Activated CD4-positive, alpha-beta T cell treated with anti-CD3 and anti-CD28 coated beads for 36 hours (primary cell): ENCODE measurements at regions not wholly inside any gene's neighbourhood (a gene's known extent, or its start where the extent isn't known, plus 50 kb on each side); places are given as distances from the start of the nearest gene placed in this dataset.

Experiments used
- ATAC-seq: fragments of 200-7000 bp; cut with Tn5 transposase; one replicate; pipeline ENCODE4 v1.10.0; 2021; ENCODE audit warnings: mild to moderate bottlenecking, moderate library complexity
- CTCF ChIA-PET: fragments of 350-600 bp; sonication (Branson Sonifier 250); formaldehyde crosslinking; loops from one replicate; lab custom pipeline; 2021; ENCODE audit warnings: antibody characterized with exemption; lab: Charles Lee
- POLR2A ChIA-PET: fragments of 350-600 bp; sonication (Branson Sonifier 250); formaldehyde crosslinking; loops from one replicate; lab custom pipeline; 2021; ENCODE audit warnings: antibody characterized with exemption, inconsistent platforms; lab: Charles Lee
- DNase-seq: peaks from one replicate; pipeline ENCODE4 v3.0.0-alpha.2; 2020
- H3K27ac Mint-ChIP-seq: one replicate; pipeline ENCODE4 v1.8.0; 2021; ENCODE audit warnings: mixed read lengths
- H3K27me3 Mint-ChIP-seq: one replicate; pipeline ENCODE4 v1.8.0; 2021; ENCODE audit warnings: mixed read lengths
- H3K36me3 Mint-ChIP-seq: one replicate; pipeline ENCODE4 v1.8.0; 2021; ENCODE audit warnings: low read depth, mixed read lengths
- H3K4me1 Mint-ChIP-seq: one replicate; pipeline ENCODE4 v1.8.0; 2021; ENCODE audit warnings: mixed read lengths
- H3K4me3 Mint-ChIP-seq: one replicate; pipeline ENCODE4 v1.8.0; 2021; ENCODE audit warnings: mild to moderate bottlenecking, moderate library complexity, mixed read lengths
- H3K9me3 Mint-ChIP-seq: one replicate; pipeline ENCODE4 v1.8.0; 2021; ENCODE audit warnings: low read depth, mixed read lengths
- intact Hi-C, 2 experiments: fragments of 100-400 bp; cut with DNase I in 1 of 2; cut with micrococcal nuclease in 1 of 2; formaldehyde crosslinking; loops; one replicate each; pipeline versions ENCODE4 v1.14.2 to v1.15.1; 2022 to 2024; cut with DNase I, micrococcal nuclease

DNA sequence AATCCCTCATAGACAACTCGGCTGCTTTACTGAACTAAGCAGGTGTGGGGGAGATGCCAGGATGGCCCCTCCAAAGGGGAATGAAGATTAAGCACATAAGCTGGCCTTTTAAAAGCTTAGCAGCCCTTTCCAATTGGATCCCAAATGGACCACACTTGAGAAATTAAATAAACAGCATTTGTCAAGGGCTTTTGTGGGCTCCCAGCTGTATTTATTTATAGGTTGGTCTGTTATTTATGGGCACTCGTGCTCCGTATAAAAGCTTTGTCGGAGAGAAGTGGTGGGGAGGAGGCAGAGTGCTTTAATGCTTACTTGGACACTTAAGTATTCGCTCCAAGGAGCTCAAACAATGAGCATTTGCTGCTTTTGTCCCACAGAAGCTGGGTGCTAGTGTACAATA is 580.2 kb downstream of the MED13L start:
- ATAC-seq (no peak), DNase-seq (no peak)
- Mint-ChIP-seq H3K9me3 (peaks cover 9% of the 10 kb centered on the region), H3K27me3 (peaks cover 9% of the 10 kb centered on the region), H3K4me3 (no peak overlapping the region), H3K36me3 (no peaks in the 10 kb centered on the region), H3K27ac (no peak overlapping the region), H3K4me1 (no peaks in the 10 kb centered on the region)
- intact Hi-C loops: no loop called here
- ChIA-PET CTCF (no interaction called here), POLR2A (no interaction called here)

DNA sequence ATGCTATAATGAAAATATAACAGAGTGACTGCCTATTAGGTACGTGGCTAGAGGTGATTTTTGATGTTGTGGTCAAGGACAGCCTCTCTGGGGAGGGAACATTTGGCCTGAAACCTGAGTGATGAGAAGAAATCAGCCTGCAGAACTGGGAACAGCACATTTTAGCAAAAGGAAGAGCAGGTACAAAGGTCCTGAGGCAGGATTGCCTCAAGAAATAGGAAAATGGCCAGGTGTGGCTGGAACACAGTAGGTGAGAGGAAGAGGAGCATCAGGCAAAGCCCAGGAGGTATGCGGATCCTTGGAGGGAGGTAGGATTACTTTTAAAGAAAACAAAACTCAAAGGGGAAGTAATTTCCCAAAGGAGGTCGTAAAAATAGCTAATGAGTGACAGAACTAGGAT is 582.9 kb downstream of the MED13L start:
- ChIA-PET POLR2A (no interaction called here), CTCF (no interaction called here)
- Mint-ChIP-seq H3K4me3 (no peak overlapping the region), H3K9me3 (peaks cover 2% of the 10 kb centered on the region), H3K4me1 (no peaks in the 10 kb centered on the region), H3K27me3 (peaks cover 7% of the 10 kb centered on the region), H3K36me3 (no peaks in the 10 kb centered on the region), H3K27ac (no peak overlapping the region)
- ATAC-seq (no peak), DNase-seq (no peak)
- intact Hi-C loops: no loop called here

- Mint-ChIP-seq H3K36me3 (no peaks in the 10 kb centered on the region), H3K4me1 (no peaks in the 10 kb centered on the region), H3K9me3 (peaks cover 2% of the 10 kb centered on the region), H3K4me3 (no peak overlapping the region), H3K27ac (no peak overlapping the region), H3K27me3 (peaks cover 7% of the 10 kb centered on the region)
- ATAC-seq (no peak), DNase-seq (no peak)
- intact Hi-C loops: no loop called here
- ChIA-PET POLR2A (no interaction called here), CTCF (no interaction called here)
These were observed 583.5 kb downstream of the MED13L start for GRCh38 chr12:115693970-115694369.

- Mint-ChIP-seq H3K27ac (no peak overlapping the region), H3K4me1 (no peaks in the 10 kb centered on the region), H3K36me3 (no peaks in the 10 kb centered on the region), H3K9me3 (no peaks in the 10 kb centered on the region), H3K4me3 (no peak overlapping the region), H3K27me3 (peaks cover 7% of the 10 kb centered on the region)
- ChIA-PET POLR2A (no interaction called here), CTCF (no interaction called here)
- no peak for ATAC-seq
- intact Hi-C loops: no loop called here
- no peak for DNase-seq
These were observed 586.4 kb downstream of the MED13L start for GRCh38 chr12:115691123-115691522.

DNA sequence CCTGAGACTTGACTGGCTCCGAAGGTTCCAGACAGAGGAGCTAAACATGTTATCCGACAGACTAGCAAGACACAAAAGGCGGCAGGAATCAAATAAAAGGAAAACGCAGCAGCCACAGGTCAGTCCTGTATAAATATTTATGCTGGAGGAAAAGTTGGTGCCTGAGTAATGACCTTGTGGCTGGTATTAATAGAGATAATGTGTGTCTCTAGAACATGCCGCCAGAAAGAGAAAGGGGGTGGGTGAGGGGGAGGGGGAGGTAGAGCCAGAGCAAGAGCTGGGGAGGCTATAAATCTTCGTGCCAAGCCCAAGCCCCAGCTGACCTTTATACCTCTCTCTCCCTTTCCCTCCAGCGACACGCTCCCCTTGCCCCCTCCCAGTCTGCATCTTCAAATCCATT is 590.4 kb downstream of the MED13L start:
- Mint-ChIP-seq H3K4me1 (no peaks in the 10 kb centered on the region), H3K4me3 (no peak overlapping the region), H3K36me3 (no peaks in the 10 kb centered on the region), H3K27me3 (peaks cover 2% of the 10 kb centered on the region), H3K27ac (no peak overlapping the region), H3K9me3 (peaks cover 2% of the 10 kb centered on the region)
- DNase-seq (no peak), ATAC-seq (no peak)
- intact Hi-C loops: no loop called here
- ChIA-PET CTCF (no interaction called here), POLR2A (no interaction called here)

DNA sequence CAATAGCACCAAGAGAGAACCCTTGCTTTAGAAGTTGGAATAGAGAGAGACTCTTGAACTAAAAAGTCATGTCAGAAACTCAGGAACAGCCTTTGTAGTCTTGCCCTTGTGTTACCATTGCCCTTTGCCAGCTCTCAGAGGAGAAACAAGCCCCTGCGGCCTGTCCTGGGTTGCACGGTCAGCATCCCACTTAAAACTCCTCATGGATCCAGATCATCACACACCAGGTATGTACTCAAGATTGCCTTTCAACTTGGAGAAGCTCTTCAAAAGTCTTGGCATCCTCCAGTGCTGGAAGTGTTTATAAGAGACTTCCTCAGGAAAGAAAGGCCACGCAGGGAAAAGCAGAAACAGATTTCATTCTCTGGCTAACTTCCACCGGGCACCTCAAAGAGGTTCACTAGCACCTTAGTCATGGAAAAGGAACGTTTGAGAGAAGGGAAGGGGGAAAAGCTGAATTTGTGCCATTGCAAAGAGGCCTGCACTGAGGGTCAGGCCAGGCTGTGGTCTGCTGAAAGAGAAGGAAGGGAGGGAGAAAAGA is 594.2 kb downstream of the MED13L start:
- H3K27me3 Mint-ChIP-seq: peaks cover 2% of the 10 kb centered on the region
- ChIA-PET CTCF (no interaction called here), POLR2A (no interaction called here)
- H3K4me1 Mint-ChIP-seq: no peaks in the 10 kb centered on the region
- DNase-seq (no peak), ATAC-seq (no peak)
- no peak overlapping the region for H3K27ac Mint-ChIP-seq
- H3K36me3 Mint-ChIP-seq: no peaks in the 10 kb centered on the region
- intact Hi-C loops: no loop called here
- H3K4me3 Mint-ChIP-seq: no peak overlapping the region
- peaks cover 4% of the 10 kb centered on the region for H3K9me3 Mint-ChIP-seq

DNA sequence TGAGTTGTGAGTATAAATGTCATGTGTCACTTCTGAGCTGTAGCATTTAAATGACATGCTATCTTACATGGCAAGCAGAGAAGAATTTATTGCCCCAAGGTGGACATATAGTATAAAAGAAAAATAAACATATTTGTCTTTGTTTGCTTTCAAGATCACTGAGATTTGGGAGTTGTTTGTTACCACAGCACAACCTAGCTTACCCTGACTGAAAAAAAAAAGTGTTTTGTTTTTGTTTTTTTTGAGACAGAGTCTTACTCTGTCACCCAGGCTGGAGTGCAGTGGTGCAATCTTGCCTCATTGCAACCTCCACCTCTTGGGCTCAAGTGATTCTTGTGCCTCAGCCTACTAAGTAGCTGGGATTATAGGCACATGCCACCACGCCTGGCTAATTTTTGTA is 596.5 kb downstream of the MED13L start:
- ChIA-PET POLR2A (no interaction called here), CTCF (no interaction called here)
- H3K27me3 Mint-ChIP-seq: peaks cover 4% of the 10 kb centered on the region
- H3K4me1 Mint-ChIP-seq: no peaks in the 10 kb centered on the region
- H3K27ac Mint-ChIP-seq: no peak overlapping the region
- DNase-seq (no peak), ATAC-seq (no peak)
- no peaks in the 10 kb centered on the region for H3K36me3 Mint-ChIP-seq
- H3K4me3 Mint-ChIP-seq: no peak overlapping the region
- H3K9me3 Mint-ChIP-seq: peaks cover 7% of the 10 kb centered on the region
- intact Hi-C loops: no loop called here

DNA sequence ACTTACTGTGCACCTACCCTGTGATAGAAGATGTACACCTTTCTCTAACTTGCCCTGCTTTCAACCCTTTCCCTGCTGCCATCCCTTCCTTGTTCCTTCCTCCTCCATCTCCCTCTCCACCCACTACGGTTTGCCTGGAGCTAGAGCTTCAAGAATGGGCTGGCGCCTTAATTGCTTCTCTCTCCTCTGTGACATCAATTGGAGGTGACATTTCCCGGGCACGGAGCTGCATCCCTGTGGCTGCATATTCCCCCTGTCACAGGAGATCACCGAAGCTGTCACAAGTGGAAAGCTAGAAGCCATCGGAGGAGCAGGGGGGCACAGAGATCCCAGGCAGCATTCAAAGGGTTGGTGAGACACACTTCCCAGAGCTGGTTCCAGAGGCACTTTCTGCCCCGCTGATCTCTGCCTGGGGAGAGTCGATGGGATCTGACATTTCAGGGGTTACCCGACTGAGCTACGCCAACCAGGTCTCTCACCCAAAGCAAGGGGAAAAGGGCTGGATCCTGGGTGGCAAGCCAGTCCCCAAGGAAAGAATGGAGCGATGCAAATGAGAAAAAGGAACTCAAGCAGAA is 604.9 kb downstream of the MED13L start:
- DNase-seq (no peak), ATAC-seq (no peak)
- Mint-ChIP-seq H3K27ac (no peak overlapping the region), H3K36me3 (no peaks in the 10 kb centered on the region), H3K9me3 (peaks cover 2% of the 10 kb centered on the region), H3K4me1 (no peaks in the 10 kb centered on the region), H3K4me3 (no peak overlapping the region), H3K27me3 (peaks cover 2% of the 10 kb centered on the region)
- intact Hi-C loops: no loop called here
- ChIA-PET CTCF (interaction anchor here (0.7 kb wide), 1 partner anchor 85 kb away, joined by 3 read pairs; no protein-coding TSS in a partner anchor), POLR2A (interaction anchor here (0.6 kb wide), 1 partner anchor 1486 kb away, joined by 3 read pairs; no protein-coding TSS in a partner anchor)

DNA sequence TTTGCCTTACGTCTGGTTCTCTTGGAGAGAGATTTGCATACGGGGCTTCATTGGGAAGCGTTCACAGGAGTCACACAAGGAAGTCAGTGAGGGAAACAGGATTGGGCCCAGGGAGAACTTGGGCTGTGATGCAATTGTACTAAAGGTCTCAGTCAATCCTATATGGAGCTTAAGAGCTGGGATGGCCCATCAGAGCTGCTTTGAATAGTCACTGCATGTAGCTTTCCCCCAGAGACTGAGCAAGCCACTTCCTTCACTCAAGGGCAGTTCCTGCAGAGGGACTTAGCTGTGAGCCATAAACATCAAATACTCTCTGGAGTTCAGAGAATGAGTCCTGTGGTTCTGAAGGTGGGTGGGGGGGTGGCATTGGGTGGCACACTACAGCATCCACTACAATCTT is 605.4 kb downstream of the MED13L start:
- Mint-ChIP-seq H3K9me3 (peaks cover 2% of the 10 kb centered on the region), H3K27me3 (peaks cover 2% of the 10 kb centered on the region), H3K4me1 (no peaks in the 10 kb centered on the region), H3K36me3 (no peaks in the 10 kb centered on the region), H3K4me3 (no peak overlapping the region), H3K27ac (no peak overlapping the region)
- ChIA-PET CTCF (no interaction called here), POLR2A (no interaction called here)
- no peak for ATAC-seq
- DNase-seq: no peak
- intact Hi-C loops: no loop called here

DNA sequence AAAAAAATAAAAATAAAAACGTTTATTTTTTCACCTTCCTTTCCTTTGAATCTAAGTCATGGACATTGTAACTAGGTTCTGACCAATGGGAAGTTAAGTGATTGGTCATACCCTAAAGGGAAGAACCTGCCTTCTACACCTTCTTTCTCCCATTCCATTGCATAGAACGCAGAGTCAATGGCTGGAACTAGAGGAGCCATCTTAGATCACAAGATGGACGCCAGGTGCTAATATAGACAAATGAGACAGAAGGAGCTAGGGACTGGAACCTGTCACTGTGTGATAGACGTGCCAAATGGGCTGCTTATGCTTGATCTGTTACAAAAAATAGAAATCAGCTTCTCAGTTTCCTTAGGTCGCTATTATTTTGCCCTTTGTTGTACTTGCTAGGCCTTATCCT is 606.6 kb downstream of the MED13L start:
- Mint-ChIP-seq H3K27ac (no peak overlapping the region), H3K27me3 (no peaks in the 10 kb centered on the region), H3K4me1 (no peaks in the 10 kb centered on the region), H3K4me3 (no peak overlapping the region), H3K9me3 (no peaks in the 10 kb centered on the region), H3K36me3 (no peaks in the 10 kb centered on the region)
- ChIA-PET CTCF (no interaction called here), POLR2A (no interaction called here)
- intact Hi-C loops: no loop called here
- no peak for DNase-seq
- ATAC-seq: no peak

DNA sequence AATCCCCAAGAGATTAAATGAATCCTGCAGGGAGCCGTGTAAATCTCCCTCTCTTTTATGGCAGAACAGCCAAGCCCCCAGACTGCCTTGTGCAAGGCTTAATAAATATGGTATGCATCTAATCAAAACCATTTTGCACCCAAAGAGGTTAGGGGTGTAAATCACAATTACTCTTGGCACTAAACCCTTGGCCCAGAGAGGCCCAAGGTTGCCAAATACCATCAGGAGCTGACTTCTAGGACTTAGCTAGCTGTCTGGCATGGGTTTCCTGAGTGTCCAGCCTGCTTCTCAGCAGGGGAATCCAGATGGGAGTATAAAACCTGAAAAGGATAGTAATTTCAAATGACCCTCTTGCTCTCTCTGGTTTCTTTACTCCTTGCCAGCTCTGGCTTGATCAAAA is 610.4 kb downstream of the MED13L start:
- no peak overlapping the region for H3K4me3 Mint-ChIP-seq
- H3K36me3 Mint-ChIP-seq: no peaks in the 10 kb centered on the region
- no peak for ATAC-seq
- ChIA-PET POLR2A (no interaction called here), CTCF (interaction anchor here (0.7 kb wide), 1 partner anchor 16 kb away, joined by 3 read pairs; no protein-coding TSS in a partner anchor)
- intact Hi-C loops: no loop called here
- H3K9me3 Mint-ChIP-seq: peaks cover 1% of the 10 kb centered on the region
- peaks cover 2% of the 10 kb centered on the region for H3K27me3 Mint-ChIP-seq
- no peak for DNase-seq
- H3K27ac Mint-ChIP-seq: no peak overlapping the region
- no peaks in the 10 kb centered on the region for H3K4me1 Mint-ChIP-seq

- H3K4me3 Mint-ChIP-seq: no peak overlapping the region
- CTCF ChIA-PET: no interaction called here
- DNase-seq (no peak), ATAC-seq (no peak)
- POLR2A ChIA-PET: no interaction called here
- H3K9me3 Mint-ChIP-seq: peaks cover 1% of the 10 kb centered on the region
- no peaks in the 10 kb centered on the region for H3K36me3 Mint-ChIP-seq
- peaks cover 5% of the 10 kb centered on the region for H3K27me3 Mint-ChIP-seq
- no peaks in the 10 kb centered on the region for H3K4me1 Mint-ChIP-seq
- no peak overlapping the region for H3K27ac Mint-ChIP-seq
- intact Hi-C loops: no loop called here
These were observed 611.3 kb downstream of the MED13L start for GRCh38 chr12:115666168-115666567.
